PC-9 (cell line): ENCODE measurements at regions not wholly inside any gene's neighbourhood (a gene's known extent, or its start where the extent isn't known, plus 50 kb on each side); places are given as distances from the start of the nearest gene placed in this dataset.

Source experiments
- BruUV-seq: library from RNA; stranded (reverse); fragments of 400-500 nt; replicated peaks from 2 replicates; lab custom pipeline; 2021; lab: Mats Ljungman, UMichigan
- CTCF ChIA-PET: fragments of 300-600 bp; sonication (Branson Sonifier 250); formaldehyde crosslinking; loops from one replicate; lab custom pipeline; 2022; ENCODE audit warnings: antibody characterized with exemption; lab: Charles Lee
- POLR2A ChIA-PET: fragments of 300-600 bp; sonication (Branson Sonifier 250); formaldehyde crosslinking; loops from one replicate; lab custom pipeline; 2022; ENCODE audit warnings: antibody characterized with exemption; ENCODE audit not compliant: unreplicated experiment; lab: Charles Lee
- DNase-seq, 2 experiments: peaks; one replicate each; pipeline versions ENCODE4 v3.0.0 to v3.0.0-alpha.2; 2015 to 2022; ENCODE audit warnings: mixed read lengths in 1 of 2
- H2AFZ ChIP-seq: fragments of 200-600 bp; sonication (generic); 2 replicates; pipeline ENCODE4 v1.8.1; 2017; ENCODE audit warnings: antibody characterized with exemption
- H3F3A ChIP-seq: fragments of 200-600 bp; sonication (generic); 2 replicates; pipeline ENCODE4 v1.8.1; 2017; ENCODE audit warnings: antibody characterized with exemption, mild to moderate bottlenecking, low read depth; ENCODE audit not compliant: insufficient read depth
- H3K27ac ChIP-seq: fragments of 200-600 bp; sonication (generic); 2 replicates; pipeline ENCODE4 v1.6.1; 2016; ENCODE audit warnings: mixed run types
- H3K27me3 ChIP-seq: fragments of 200-600 bp; sonication (generic); 2 replicates; pipeline ENCODE4 v1.6.1; 2016; ENCODE audit warnings: low read depth, mixed run types; ENCODE audit not compliant: insufficient read depth
- H3K36me3 ChIP-seq: fragments of 200-600 bp; sonication (generic); 2 replicates; pipeline ENCODE4 v1.6.1; 2016; ENCODE audit warnings: low read depth, mixed run types
- H3K4me1 ChIP-seq: fragments of 200-600 bp; sonication (generic); replicated peaks from 2 replicates; pipeline ENCODE4 v1.6.1; 2016; ENCODE audit warnings: mixed run types; ENCODE audit not compliant: insufficient read depth
- H3K4me2 ChIP-seq: fragments of 200-600 bp; sonication (generic); 2 replicates; pipeline ENCODE4 v1.6.1; 2017; ENCODE audit warnings: mixed run types
- H3K4me3 ChIP-seq: fragments of 200-600 bp; sonication (generic); 2 replicates; pipeline ENCODE4 v1.6.1; 2016; ENCODE audit warnings: mixed run types
- H3K79me2 ChIP-seq: fragments of 200-600 bp; sonication (generic); 2 replicates; pipeline ENCODE4 v1.6.1; 2017; ENCODE audit warnings: low read depth, mixed run types
- H3K9me2 ChIP-seq: fragments of 200-600 bp; sonication (generic); 2 replicates; pipeline ENCODE4 v1.8.1; 2017; ENCODE audit warnings: mild to moderate bottlenecking; ENCODE audit not compliant: insufficient read depth
- H3K9me3 ChIP-seq: fragments of 200-600 bp; sonication (generic); 2 replicates; pipeline ENCODE4 v1.8.1; 2016; ENCODE audit warnings: low read depth; ENCODE audit not compliant: insufficient read depth
- H4K20me1 ChIP-seq: fragments of 200-600 bp; sonication (generic); 2 replicates; pipeline ENCODE4 v1.8.1; 2017; ENCODE audit not compliant: insufficient read depth
- CTCF ChIP-seq: fragments of 200-600 bp; sonication (generic); conservative IDR thresholded peaks from 2 replicates; pipeline ENCODE4 v1.6.1; 2017; ENCODE audit warnings: mixed run types, antibody characterized with exemption, mild to moderate bottlenecking, moderate library complexity
- EZH2 ChIP-seq: fragments of 200-600 bp; sonication (generic); IDR thresholded peaks from 2 replicates; pipeline ENCODE4 v1.8.0; 2017; ENCODE audit warnings: antibody characterized with exemption, low read depth
- intact Hi-C: fragments of 100-400 bp; cut with micrococcal nuclease; formaldehyde crosslinking; loops from one replicate; pipeline ENCODE4 v1.10.0; 2022; ENCODE audit not compliant: unreplicated experiment

GRCh38 chr6:3905945-3906845 lies 57.0 kb downstream of the FAM50B start:
- intact Hi-C loops, result no loop called here
- peaks cover 1% of the 10 kb centered on the region; the same call in 1 of the 2 replicates for H3F3A ChIP-seq
- no peak for DNase-seq
- no peaks in the 10 kb centered on the region for H3K79me2 ChIP-seq
- no peaks in the 10 kb centered on the region for H3K9me2 ChIP-seq
- H3K4me2 ChIP-seq, result no peak overlapping the region
- BruUV-seq, result no TSS peak
- H3K27ac ChIP-seq, result no peak overlapping the region
- ChIA-PET CTCF (no interaction called here), POLR2A (interaction anchor here (0.6 kb wide), 1 partner anchor 1238 kb away, joined by 3 read pairs; no protein-coding TSS in a partner anchor)
- no peak for TF ChIP-seq CTCF
- no peak for TF ChIP-seq EZH2
- H2AFZ ChIP-seq, result no peak overlapping the region
- no peaks in the 10 kb centered on the region for H3K27me3 ChIP-seq
- no peaks in the 10 kb centered on the region for H4K20me1 ChIP-seq
- no peaks in the 10 kb centered on the region for H3K36me3 ChIP-seq
- no peak overlapping the region for H3K4me3 ChIP-seq
- H3K4me1 ChIP-seq, result peaks cover 11% of the 10 kb centered on the region
- H3K9me3 ChIP-seq, result no peaks in the 10 kb centered on the region

DNA sequence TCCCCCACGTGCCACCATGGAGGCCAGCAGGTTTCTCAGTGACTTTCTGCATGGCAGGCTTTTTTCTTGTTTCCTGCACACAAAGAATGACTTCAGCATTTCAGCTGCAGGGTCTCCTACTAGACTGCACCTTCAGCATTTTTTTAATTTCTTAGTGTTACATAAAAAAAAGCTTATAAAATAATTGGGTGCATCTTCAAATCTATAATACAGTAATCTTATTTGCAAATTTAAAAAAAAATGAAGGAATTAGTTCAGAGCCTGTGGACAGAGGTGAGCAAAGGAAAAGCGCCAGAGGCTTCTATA lies 57.6 kb downstream of the FAM50B start:
- H3K27ac ChIP-seq, result no peak overlapping the region
- no peak overlapping the region for H3K4me2 ChIP-seq
- H4K20me1 ChIP-seq, result no peaks in the 10 kb centered on the region
- H3K27me3 ChIP-seq, result no peaks in the 10 kb centered on the region
- H3K79me2 ChIP-seq, result no peaks in the 10 kb centered on the region
- H2AFZ ChIP-seq, result no peak overlapping the region
- TF ChIP-seq EZH2, result no peak
- TF ChIP-seq CTCF, result no peak
- no peaks in the 10 kb centered on the region for H3K36me3 ChIP-seq
- intact Hi-C loops, result no loop called here
- POLR2A ChIA-PET, result no interaction called here
- H3K9me2 ChIP-seq, result no peaks in the 10 kb centered on the region
- no peak for DNase-seq
- H3K4me1 ChIP-seq, result peaks cover 17% of the 10 kb centered on the region
- no peak overlapping the region for H3K4me3 ChIP-seq
- CTCF ChIA-PET, result no interaction called here
- peaks cover 6% of the 10 kb centered on the region; the same call in 1 of the 2 replicates for H3F3A ChIP-seq
- H3K9me3 ChIP-seq, result no peaks in the 10 kb centered on the region
- BruUV-seq, result no TSS peak

DNA sequence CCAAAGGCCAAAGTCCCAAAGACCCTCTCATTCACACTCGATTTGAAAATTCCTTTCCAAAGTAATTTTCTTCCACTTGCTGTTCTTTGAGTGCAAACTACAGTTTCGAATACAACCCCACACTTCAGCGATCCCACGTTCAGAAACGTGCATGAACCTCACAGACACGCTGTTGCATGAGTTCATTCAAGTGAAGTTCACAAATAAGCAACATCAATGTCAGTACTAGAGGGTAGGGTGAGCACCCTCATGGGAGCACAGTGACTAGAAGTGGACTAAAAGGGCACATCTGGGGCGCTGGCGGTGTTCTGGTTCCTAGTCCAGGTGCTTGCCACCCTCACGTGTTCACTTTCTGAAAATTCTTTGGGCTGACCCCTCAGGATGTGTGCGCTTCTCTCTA lies 59.0 kb downstream of the FAM50B start:
- no TSS peak for BruUV-seq
- peaks cover 18% of the 10 kb centered on the region for H3F3A ChIP-seq
- H4K20me1 ChIP-seq, result no peaks in the 10 kb centered on the region
- no peak for TF ChIP-seq CTCF
- TF ChIP-seq EZH2, result no peak
- no peaks in the 10 kb centered on the region for H3K9me2 ChIP-seq
- H3K4me2 ChIP-seq, result no peak overlapping the region
- intact Hi-C loops, result no loop called here
- no peaks in the 10 kb centered on the region for H3K9me3 ChIP-seq
- no peaks in the 10 kb centered on the region for H3K36me3 ChIP-seq
- H3K79me2 ChIP-seq, result no peaks in the 10 kb centered on the region
- no peak overlapping the region for H3K4me3 ChIP-seq
- CTCF ChIA-PET, result interaction anchor here (0.6 kb wide), 1 partner anchor 14 kb away, joined by 3 read pairs; no protein-coding TSS in a partner anchor
- POLR2A ChIA-PET, result no interaction called here
- no peak for DNase-seq
- H3K4me1 ChIP-seq, result peaks cover 31% of the 10 kb centered on the region
- H2AFZ ChIP-seq, result no peak overlapping the region
- H3K27me3 ChIP-seq, result no peaks in the 10 kb centered on the region
- no peak overlapping the region for H3K27ac ChIP-seq
